Hepatic stellate cell (primary cell): ENCODE measurements at regions not wholly inside any gene's neighbourhood (a gene's known extent, or its start where the extent isn't known, plus 50 kb on each side); places are given as distances from the start of the nearest gene placed in this dataset.
"Not testable (repeated sequence)": the region's sequence is repeated elsewhere in the genome, so short reads cannot be mapped to it uniquely, and the experiment has no call there.

Experiments used
- DNase-seq: peaks from one replicate; pipeline ENCODE4 v3.0.0; 2011; ENCODE audit warnings: low spot score

GRCh38 chr2:234156326-234156725 lies 105.8 kb downstream of the SPP2 start:
- DNase-seq, result no peak

GRCh38 chr2:234152835-234153234 lies 102.3 kb downstream of the SPP2 start:
- DNase-seq, result not testable (repeated sequence)

- no peak for DNase-seq
These were observed 96.9 kb downstream of the SPP2 start for GRCh38 chr2:234147335-234147861.

- peak; percentile 78 for DNase-seq
These were observed 95.8 kb downstream of the SPP2 start for GRCh38 chr2:234146087-234146826.

- DNase-seq, result no peak
These were observed 95.0 kb downstream of the SPP2 start for GRCh38 chr2:234145511-234145910.

- no peak for DNase-seq
These were observed 94.6 kb downstream of the SPP2 start for GRCh38 chr2:234145057-234145456.

GRCh38 chr2:234143896-234144295 lies 93.4 kb downstream of the SPP2 start:
- DNase-seq, result no peak

- DNase-seq, result no peak
These were observed 92.0 kb downstream of the SPP2 start for GRCh38 chr2:234142530-234142929.

GRCh38 chr2:234139755-234140154 lies 89.3 kb downstream of the SPP2 start:
- no peak for DNase-seq

GRCh38 chr2:234138836-234139235 lies 88.3 kb downstream of the SPP2 start:
- DNase-seq, result no peak

GRCh38 chr2:234137400-234138014 lies 87.0 kb downstream of the SPP2 start:
- DNase-seq, result no peak

GRCh38 chr2:234136461-234136860 lies 86.0 kb downstream of the SPP2 start:
- no peak for DNase-seq

- peak; percentile 81 for DNase-seq
These were observed 85.3 kb downstream of the SPP2 start for GRCh38 chr2:234135750-234136221.

- DNase-seq, result no peak
These were observed 84.0 kb downstream of the SPP2 start for GRCh38 chr2:234134496-234134895.

GRCh38 chr2:234133004-234133403 lies 82.5 kb downstream of the SPP2 start:
- DNase-seq, result no peak

GRCh38 chr2:234130777-234131181 lies 80.3 kb downstream of the SPP2 start:
- no peak for DNase-seq

GRCh38 chr2:234128606-234129005 lies 78.1 kb downstream of the SPP2 start:
- DNase-seq, result no peak
